Neural cell (in vitro differentiated cells): ENCODE measurements at regions not wholly inside any gene's neighbourhood (a gene's known extent, or its start where the extent isn't known, plus 50 kb on each side); places are given as distances from the start of the nearest gene placed in this dataset.
"Not testable (repeated sequence)": the region's sequence is repeated elsewhere in the genome, so short reads cannot be mapped to it uniquely, and the experiment has no call there.

Source experiments
- EP300 ChIP-seq: fragments of 450-650 bp; conservative IDR thresholded peaks from 2 replicates; pipeline ENCODE4 v1.6.1; 2014; ENCODE audit warnings: antibody characterized with exemption, mild to moderate bottlenecking, moderate library complexity; ENCODE audit not compliant: poor library complexity, severe bottlenecking
- EZH2 ChIP-seq: fragments of 200-600, 300-800 bp; shearing (Covaris generic), sonication (generic); IDR thresholded peaks from 2 replicates; pipeline ENCODE4 v1.6.1; 2014; ENCODE audit warnings: antibody characterized with exemption, low read length, borderline replicate concordance, mild to moderate bottlenecking; ENCODE audit not compliant: insufficient read depth, poor library complexity, severe bottlenecking
- MXI1 ChIP-seq: fragments of 450-650 bp; conservative IDR thresholded peaks from 2 replicates; pipeline ENCODE4 v1.6.1; 2014; ENCODE audit warnings: antibody characterized with exemption, mild to moderate bottlenecking; ENCODE audit not compliant: poor library complexity, severe bottlenecking
- POLR2AphosphoS5 ChIP-seq: IDR thresholded peaks from 2 replicates; pipeline ENCODE4 v1.6.1; 2012
- RAD21 ChIP-seq: fragments of 450-650 bp; conservative IDR thresholded peaks from 2 replicates; pipeline ENCODE4 v1.6.1; 2014; ENCODE audit warnings: antibody characterized with exemption, mild to moderate bottlenecking, moderate library complexity
- TAF1 ChIP-seq: IDR thresholded peaks from 2 replicates; pipeline ENCODE4 v1.6.1; 2012; ENCODE audit warnings: low read depth
- TF ChIP-seq, protein P1 (sequence below): fragments of 450-650 bp; IDR thresholded peaks from 2 replicates; pipeline ENCODE4 v1.5.1; 2014; ENCODE audit warnings: antibody characterized with exemption, mild to moderate bottlenecking, moderate library complexity; ENCODE audit not compliant: poor library complexity, severe bottlenecking
- TF ChIP-seq, protein P2 (sequence below): IDR thresholded peaks from 2 replicates; pipeline ENCODE4 v1.6.1; 2012; ENCODE audit warnings: borderline replicate concordance

DNA sequence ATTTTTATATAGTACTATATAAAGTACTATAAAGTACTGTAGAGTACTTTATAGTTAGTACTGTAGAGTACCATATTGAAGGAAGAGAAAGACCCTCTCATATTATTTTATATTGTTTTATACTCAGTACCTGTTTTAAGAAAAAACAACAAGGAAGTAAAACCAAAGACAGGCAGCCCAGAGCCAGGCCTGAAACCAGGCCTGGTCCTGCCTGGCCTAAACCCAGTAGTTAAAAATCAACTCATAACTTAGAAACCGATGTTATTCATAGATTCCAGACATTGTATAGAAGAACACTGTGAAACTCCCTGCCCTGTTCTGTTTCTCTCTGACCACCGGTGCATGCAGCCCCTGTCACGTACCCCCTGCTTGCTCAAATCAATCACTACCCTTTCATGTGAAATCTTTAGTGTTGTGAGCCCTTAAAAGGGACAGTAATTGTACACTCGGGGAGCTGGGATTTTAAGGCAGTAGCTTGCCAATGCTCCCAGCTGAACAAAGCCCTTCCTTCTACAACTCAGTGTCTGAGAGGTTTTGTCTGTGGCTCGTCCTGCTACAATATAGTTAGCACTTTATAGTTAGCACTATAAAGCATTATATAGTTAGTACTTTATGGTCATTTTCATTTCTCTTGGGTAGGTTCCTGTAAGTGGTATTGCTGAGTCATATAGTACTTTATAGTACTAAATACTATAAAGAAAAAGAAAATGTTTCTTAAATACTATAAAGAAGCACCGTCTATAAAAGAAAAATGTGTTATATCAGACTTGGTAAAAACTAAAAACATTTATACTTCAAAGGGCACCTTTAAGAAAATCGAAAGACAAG is 940.6 kb upstream of the ACO1 start:
- not testable (repeated sequence) for TF ChIP-seq POLR2AphosphoS5, EZH2, EP300, MXI1, TAF1, RAD21
- TF ChIP-seq, protein P1, sequence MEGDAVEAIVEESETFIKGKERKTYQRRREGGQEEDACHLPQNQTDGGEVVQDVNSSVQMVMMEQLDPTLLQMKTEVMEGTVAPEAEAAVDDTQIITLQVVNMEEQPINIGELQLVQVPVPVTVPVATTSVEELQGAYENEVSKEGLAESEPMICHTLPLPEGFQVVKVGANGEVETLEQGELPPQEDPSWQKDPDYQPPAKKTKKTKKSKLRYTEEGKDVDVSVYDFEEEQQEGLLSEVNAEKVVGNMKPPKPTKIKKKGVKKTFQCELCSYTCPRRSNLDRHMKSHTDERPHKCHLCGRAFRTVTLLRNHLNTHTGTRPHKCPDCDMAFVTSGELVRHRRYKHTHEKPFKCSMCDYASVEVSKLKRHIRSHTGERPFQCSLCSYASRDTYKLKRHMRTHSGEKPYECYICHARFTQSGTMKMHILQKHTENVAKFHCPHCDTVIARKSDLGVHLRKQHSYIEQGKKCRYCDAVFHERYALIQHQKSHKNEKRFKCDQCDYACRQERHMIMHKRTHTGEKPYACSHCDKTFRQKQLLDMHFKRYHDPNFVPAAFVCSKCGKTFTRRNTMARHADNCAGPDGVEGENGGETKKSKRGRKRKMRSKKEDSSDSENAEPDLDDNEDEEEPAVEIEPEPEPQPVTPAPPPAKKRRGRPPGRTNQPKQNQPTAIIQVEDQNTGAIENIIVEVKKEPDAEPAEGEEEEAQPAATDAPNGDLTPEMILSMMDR = not testable (repeated sequence)
- TF ChIP-seq, protein P2, sequence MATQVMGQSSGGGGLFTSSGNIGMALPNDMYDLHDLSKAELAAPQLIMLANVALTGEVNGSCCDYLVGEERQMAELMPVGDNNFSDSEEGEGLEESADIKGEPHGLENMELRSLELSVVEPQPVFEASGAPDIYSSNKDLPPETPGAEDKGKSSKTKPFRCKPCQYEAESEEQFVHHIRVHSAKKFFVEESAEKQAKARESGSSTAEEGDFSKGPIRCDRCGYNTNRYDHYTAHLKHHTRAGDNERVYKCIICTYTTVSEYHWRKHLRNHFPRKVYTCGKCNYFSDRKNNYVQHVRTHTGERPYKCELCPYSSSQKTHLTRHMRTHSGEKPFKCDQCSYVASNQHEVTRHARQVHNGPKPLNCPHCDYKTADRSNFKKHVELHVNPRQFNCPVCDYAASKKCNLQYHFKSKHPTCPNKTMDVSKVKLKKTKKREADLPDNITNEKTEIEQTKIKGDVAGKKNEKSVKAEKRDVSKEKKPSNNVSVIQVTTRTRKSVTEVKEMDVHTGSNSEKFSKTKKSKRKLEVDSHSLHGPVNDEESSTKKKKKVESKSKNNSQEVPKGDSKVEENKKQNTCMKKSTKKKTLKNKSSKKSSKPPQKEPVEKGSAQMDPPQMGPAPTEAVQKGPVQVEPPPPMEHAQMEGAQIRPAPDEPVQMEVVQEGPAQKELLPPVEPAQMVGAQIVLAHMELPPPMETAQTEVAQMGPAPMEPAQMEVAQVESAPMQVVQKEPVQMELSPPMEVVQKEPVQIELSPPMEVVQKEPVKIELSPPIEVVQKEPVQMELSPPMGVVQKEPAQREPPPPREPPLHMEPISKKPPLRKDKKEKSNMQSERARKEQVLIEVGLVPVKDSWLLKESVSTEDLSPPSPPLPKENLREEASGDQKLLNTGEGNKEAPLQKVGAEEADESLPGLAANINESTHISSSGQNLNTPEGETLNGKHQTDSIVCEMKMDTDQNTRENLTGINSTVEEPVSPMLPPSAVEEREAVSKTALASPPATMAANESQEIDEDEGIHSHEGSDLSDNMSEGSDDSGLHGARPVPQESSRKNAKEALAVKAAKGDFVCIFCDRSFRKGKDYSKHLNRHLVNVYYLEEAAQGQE = not testable (repeated sequence)
